WTC11 (cell line): ENCODE measurements at regions not wholly inside any gene's neighbourhood (a gene's known extent, or its start where the extent isn't known, plus 50 kb on each side); places are given as distances from the start of the nearest gene placed in this dataset.
A peak's percentile ranks its signal among the peaks of the same experiment; 100 is the strongest.

ENCODE experiments used
- ATAC-seq: fragments of 200-7000 bp; cut with Tn5 transposase; 2 replicates; pipeline ENCODE4 v1.10.0; 2021; ENCODE audit warnings: mild to moderate bottlenecking, moderate library complexity
- CTCF ChIA-PET: fragments of 300-600 bp; sonication (Branson Sonifier 250); formaldehyde crosslinking; loops from one replicate; lab custom pipeline; 2021; ENCODE audit warnings: antibody characterized with exemption; lab: Charles Lee
- POLR2A ChIA-PET: fragments of 350-600 bp; sonication (Branson Sonifier 250); formaldehyde crosslinking; loops from one replicate; lab custom pipeline; 2021; ENCODE audit warnings: antibody characterized with exemption; lab: Charles Lee
- DNase-seq: peaks from one replicate; pipeline ENCODE4 v3.0.0; 2021; ENCODE audit warnings: low spot score
- H3K27ac Mint-ChIP-seq: 2 replicates; pipeline ENCODE4 v1.8.0; 2021; ENCODE audit warnings: mixed read lengths
- H3K27me3 Mint-ChIP-seq: 2 replicates; pipeline ENCODE4 v1.8.0; 2021; ENCODE audit warnings: low read depth, mild to moderate bottlenecking, moderate library complexity, mixed read lengths
- H3K36me3 Mint-ChIP-seq: 2 replicates; pipeline ENCODE4 v1.8.0; 2021; ENCODE audit warnings: mixed read lengths
- H3K4me1 Mint-ChIP-seq: 2 replicates; pipeline ENCODE4 v1.8.0; 2022; ENCODE audit warnings: mixed read lengths
- H3K4me3 Mint-ChIP-seq: 2 replicates; pipeline ENCODE4 v1.8.0; 2021; ENCODE audit warnings: mild to moderate bottlenecking, moderate library complexity, mixed read lengths
- H3K9me3 Mint-ChIP-seq: 2 replicates; pipeline ENCODE4 v1.8.0; 2021; ENCODE audit warnings: mixed read lengths
- CREB1 ChIP-seq: sonication (generic); formaldehyde crosslinking; IDR thresholded peaks from 2 replicates; pipeline ENCODE4 v1.8.0; 2023; ENCODE audit warnings: mild to moderate bottlenecking, missing genetic modification reagents
- ELF4 ChIP-seq: sonication (generic); formaldehyde crosslinking; IDR thresholded peaks from 2 replicates; pipeline ENCODE4 v1.8.1; 2022; ENCODE audit warnings: low read depth, mild to moderate bottlenecking, moderate library complexity, missing genetic modification reagents
- IRF2 ChIP-seq: sonication (generic); formaldehyde crosslinking; IDR thresholded peaks from 2 replicates; pipeline ENCODE4 v1.8.0; 2022; ENCODE audit warnings: low read depth, missing genetic modification reagents, borderline replicate concordance
- NFATC4 ChIP-seq: fragments of 250-450 bp; sonication (Bioruptor Pico); IDR thresholded peaks from 2 replicates; pipeline ENCODE4 v1.9.0; 2021; ENCODE audit warnings: mild to moderate bottlenecking
- NR3C1 ChIP-seq: sonication (generic); formaldehyde crosslinking; conservative IDR thresholded peaks from 2 replicates; pipeline ENCODE4 v1.8.1; 2023; ENCODE audit warnings: low read depth, mild to moderate bottlenecking, missing genetic modification reagents
- TEAD4 ChIP-seq: sonication (generic); formaldehyde crosslinking; IDR thresholded peaks from 2 replicates; pipeline ENCODE4 v1.8.0; 2022; ENCODE audit warnings: mild to moderate bottlenecking, missing genetic modification reagents
- ZBTB21 ChIP-seq: sonication (generic); formaldehyde crosslinking; IDR thresholded peaks from 2 replicates; pipeline ENCODE4 v1.8.1; 2023; ENCODE audit warnings: mild to moderate bottlenecking, missing genetic modification reagents, borderline replicate concordance
- ZNF263 ChIP-seq: sonication (generic); formaldehyde crosslinking; IDR thresholded peaks from 2 replicates; pipeline ENCODE4 v1.8.1; 2022; ENCODE audit warnings: low read depth, mild to moderate bottlenecking, moderate library complexity, missing genetic modification reagents
- ZNF317 ChIP-seq: sonication (generic); formaldehyde crosslinking; IDR thresholded peaks from 2 replicates; pipeline ENCODE4 v1.8.1; 2023; ENCODE audit warnings: low read depth, mild to moderate bottlenecking, moderate library complexity, missing genetic modification reagents, borderline replicate concordance
- TF ChIP-seq, protein P1 (sequence below): sonication (generic); formaldehyde crosslinking; IDR thresholded peaks from 2 replicates; pipeline ENCODE4 v1.8.0; 2023; ENCODE audit warnings: missing genetic modification reagents
- TF ChIP-seq, protein P2 (sequence below): fragments of 200-600 bp; IDR thresholded peaks from 2 replicates; pipeline ENCODE4 v1.8.0; 2022; ENCODE audit warnings: antibody characterized with exemption
- TF ChIP-seq, protein P3 (sequence below): fragments of 250-450 bp; sonication (Bioruptor Pico); IDR thresholded peaks from 2 replicates; pipeline ENCODE4 v1.9.0; 2021; ENCODE audit warnings: mild to moderate bottlenecking
- TF ChIP-seq, protein P4 (sequence below): sonication (generic); formaldehyde crosslinking; IDR thresholded peaks from 2 replicates; pipeline ENCODE4 v1.8.0; 2022; ENCODE audit warnings: mild to moderate bottlenecking, missing genetic modification reagents
- TF ChIP-seq, protein P5 (sequence below): sonication (generic); formaldehyde crosslinking; conservative IDR thresholded peaks from 2 replicates; pipeline ENCODE4 v1.8.1; 2022; ENCODE audit warnings: mild to moderate bottlenecking, missing genetic modification reagents
- TF ChIP-seq, protein P6 (sequence below): fragments of 250-450 bp; sonication (Bioruptor Pico); conservative IDR thresholded peaks from 2 replicates; pipeline ENCODE4 v1.9.0; 2021; ENCODE audit warnings: mild to moderate bottlenecking

DNA sequence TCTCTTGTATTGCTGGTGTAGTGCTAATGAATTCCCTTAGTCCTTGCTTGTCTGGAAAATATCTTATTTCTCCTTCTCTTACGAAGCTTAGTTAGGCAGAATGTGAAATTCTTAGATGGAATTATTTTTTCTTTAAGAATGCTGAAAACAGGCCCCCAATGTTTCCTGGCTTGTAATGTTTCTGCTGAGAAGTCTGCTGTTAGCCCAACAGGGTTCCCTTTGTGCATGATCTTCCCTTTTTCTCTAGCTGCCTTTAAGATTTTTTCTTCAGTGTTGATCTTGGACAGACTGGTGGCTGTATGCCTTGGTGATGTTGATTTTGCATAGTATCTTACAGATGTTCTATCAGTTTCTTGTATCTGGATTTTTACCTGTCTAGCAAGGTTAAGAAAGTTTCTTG, 191.3 kb upstream of the DMRTA1 start:
- Mint-ChIP-seq H3K36me3 (peaks cover 11% of the 10 kb centered on the region), H3K4me3 (no peak overlapping the region), H3K27ac (no peak overlapping the region), H3K27me3 (no peaks in the 10 kb centered on the region), H3K9me3 (peaks cover 46% of the 10 kb centered on the region), H3K4me1 (no peaks in the 10 kb centered on the region)
- TF ChIP-seq, protein P1, sequence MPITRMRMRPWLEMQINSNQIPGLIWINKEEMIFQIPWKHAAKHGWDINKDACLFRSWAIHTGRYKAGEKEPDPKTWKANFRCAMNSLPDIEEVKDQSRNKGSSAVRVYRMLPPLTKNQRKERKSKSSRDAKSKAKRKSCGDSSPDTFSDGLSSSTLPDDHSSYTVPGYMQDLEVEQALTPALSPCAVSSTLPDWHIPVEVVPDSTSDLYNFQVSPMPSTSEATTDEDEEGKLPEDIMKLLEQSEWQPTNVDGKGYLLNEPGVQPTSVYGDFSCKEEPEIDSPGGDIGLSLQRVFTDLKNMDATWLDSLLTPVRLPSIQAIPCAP (CRISPR knock-in tag) = no peak
- peak; percentile 91 for TF ChIP-seq ZNF317 (CRISPR knock-in tag)
- CTCF ChIA-PET = no interaction called here
- POLR2A ChIA-PET = no interaction called here
- ATAC-seq = no peak
- no peak for DNase-seq

DNA sequence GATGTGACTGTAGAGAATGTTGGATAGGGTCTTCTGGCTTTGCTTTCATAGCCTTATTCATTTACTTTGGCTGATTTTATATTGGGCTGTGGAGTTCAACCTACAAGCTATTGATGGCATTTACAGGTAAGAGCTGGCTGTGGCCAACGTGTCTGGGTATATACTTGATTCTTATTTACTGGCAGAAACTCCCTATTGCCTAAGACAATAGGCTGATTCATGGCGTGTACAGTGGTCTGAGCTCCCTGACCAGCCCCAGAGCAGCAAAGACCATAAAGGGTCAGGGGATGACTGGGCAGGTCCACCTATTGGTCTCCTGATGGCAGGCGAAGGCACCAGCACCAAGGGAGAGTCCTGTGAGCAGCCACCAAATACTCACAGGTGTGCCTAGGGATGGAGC, 190.2 kb upstream of the DMRTA1 start:
- no peaks in the 10 kb centered on the region for H3K4me1 Mint-ChIP-seq
- peaks cover 11% of the 10 kb centered on the region for H3K36me3 Mint-ChIP-seq
- CTCF ChIA-PET = interaction anchor here (0.7 kb wide), 1 partner anchor 12 kb away, joined by 3 read pairs; no protein-coding TSS in a partner anchor
- H3K4me3 Mint-ChIP-seq = no peak overlapping the region
- H3K27me3 Mint-ChIP-seq = no peaks in the 10 kb centered on the region
- POLR2A ChIA-PET = no interaction called here
- H3K27ac Mint-ChIP-seq = no peak overlapping the region
- DNase-seq (no peak), ATAC-seq (no peak)
- H3K9me3 Mint-ChIP-seq = peaks cover 35% of the 10 kb centered on the region
- TF ChIP-seq NR3C1 (CRISPR knock-in tag) = no peak
- no peak for TF ChIP-seq ZNF263 (CRISPR knock-in tag)
- TF ChIP-seq NFATC4 (CRISPR knock-in tag) = no peak
- TF ChIP-seq, protein P2, sequence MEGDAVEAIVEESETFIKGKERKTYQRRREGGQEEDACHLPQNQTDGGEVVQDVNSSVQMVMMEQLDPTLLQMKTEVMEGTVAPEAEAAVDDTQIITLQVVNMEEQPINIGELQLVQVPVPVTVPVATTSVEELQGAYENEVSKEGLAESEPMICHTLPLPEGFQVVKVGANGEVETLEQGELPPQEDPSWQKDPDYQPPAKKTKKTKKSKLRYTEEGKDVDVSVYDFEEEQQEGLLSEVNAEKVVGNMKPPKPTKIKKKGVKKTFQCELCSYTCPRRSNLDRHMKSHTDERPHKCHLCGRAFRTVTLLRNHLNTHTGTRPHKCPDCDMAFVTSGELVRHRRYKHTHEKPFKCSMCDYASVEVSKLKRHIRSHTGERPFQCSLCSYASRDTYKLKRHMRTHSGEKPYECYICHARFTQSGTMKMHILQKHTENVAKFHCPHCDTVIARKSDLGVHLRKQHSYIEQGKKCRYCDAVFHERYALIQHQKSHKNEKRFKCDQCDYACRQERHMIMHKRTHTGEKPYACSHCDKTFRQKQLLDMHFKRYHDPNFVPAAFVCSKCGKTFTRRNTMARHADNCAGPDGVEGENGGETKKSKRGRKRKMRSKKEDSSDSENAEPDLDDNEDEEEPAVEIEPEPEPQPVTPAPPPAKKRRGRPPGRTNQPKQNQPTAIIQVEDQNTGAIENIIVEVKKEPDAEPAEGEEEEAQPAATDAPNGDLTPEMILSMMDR = no peak
- no peak for TF ChIP-seq ELF4 (CRISPR knock-in tag)
- TF ChIP-seq, protein P3, sequence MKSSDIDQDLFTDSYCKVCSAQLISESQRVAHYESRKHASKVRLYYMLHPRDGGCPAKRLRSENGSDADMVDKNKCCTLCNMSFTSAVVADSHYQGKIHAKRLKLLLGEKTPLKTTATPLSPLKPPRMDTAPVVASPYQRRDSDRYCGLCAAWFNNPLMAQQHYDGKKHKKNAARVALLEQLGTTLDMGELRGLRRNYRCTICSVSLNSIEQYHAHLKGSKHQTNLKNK = no peak
- TF ChIP-seq, protein P4, sequence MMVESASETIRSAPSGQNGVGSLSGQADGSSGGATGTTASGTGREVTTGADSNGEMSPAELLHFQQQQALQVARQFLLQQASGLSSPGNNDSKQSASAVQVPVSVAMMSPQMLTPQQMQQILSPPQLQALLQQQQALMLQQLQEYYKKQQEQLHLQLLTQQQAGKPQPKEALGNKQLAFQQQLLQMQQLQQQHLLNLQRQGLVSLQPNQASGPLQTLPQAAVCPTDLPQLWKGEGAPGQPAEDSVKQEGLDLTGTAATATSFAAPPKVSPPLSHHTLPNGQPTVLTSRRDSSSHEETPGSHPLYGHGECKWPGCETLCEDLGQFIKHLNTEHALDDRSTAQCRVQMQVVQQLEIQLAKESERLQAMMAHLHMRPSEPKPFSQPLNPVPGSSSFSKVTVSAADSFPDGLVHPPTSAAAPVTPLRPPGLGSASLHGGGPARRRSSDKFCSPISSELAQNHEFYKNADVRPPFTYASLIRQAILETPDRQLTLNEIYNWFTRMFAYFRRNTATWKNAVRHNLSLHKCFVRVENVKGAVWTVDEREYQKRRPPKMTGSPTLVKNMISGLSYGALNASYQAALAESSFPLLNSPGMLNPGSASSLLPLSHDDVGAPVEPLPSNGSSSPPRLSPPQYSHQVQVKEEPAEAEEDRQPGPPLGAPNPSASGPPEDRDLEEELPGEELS (CRISPR knock-in tag) = no peak
- TF ChIP-seq, protein P5, sequence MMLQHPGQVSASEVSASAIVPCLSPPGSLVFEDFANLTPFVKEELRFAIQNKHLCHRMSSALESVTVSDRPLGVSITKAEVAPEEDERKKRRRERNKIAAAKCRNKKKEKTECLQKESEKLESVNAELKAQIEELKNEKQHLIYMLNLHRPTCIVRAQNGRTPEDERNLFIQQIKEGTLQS (CRISPR knock-in tag) = no peak
- TF ChIP-seq IRF2 (CRISPR knock-in tag) = no peak
- TF ChIP-seq CREB1 (CRISPR knock-in tag) = no peak

DNA sequence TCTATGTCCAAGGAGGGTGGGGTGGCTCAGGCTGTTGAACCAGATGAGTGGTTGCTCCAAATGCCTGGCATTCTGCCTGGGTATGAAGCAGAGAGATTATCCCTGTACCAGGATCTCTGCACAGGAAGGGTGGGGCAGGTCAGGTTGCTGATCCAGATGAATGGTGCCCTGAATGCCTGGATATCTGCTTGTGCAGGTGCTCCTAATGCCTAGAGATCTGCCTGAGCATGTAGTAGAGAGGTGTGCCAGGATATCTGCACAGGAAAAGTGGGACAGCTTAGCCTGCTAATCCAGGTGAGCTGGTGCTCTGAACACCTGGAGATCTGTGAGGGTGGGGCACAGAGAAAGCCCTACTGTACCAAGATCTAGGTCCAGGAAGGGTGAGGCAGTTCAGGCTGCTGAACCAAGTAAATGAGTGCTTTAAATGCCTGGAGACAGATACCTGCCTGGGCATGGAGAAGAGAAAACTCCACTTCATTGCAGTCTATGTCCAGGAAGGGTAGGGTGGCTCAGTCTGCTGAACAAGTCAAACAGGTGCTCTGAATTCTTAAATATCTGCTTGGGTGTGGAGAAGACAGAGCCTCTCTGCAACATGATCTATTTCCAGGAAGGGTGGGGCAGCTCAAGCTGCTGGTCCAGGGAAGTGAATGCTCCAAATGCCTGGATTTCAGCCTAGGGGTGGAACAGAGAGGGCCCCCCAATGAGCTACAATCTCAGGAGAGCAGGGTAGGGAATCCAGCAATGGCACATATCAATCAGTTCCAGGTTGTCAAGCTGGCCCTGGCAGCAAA, 189.4 kb upstream of the DMRTA1 start:
- POLR2A ChIA-PET = no interaction called here
- CTCF ChIA-PET = interaction anchor here (1.3 kb wide), 1 partner anchor 13 kb away, joined by 3 read pairs; no protein-coding TSS in a partner anchor
- DNase-seq (no peak), ATAC-seq (no peak)
- Mint-ChIP-seq H3K27me3 (no peaks in the 10 kb centered on the region), H3K27ac (no peak overlapping the region), H3K4me3 (no peak overlapping the region), H3K4me1 (no peaks in the 10 kb centered on the region), H3K9me3 (peaks cover 27% of the 10 kb centered on the region), H3K36me3 (peaks cover 2% of the 10 kb centered on the region)
- TF ChIP-seq TEAD4 = 0 out of 2 replicates have a peak, but pooled peaks have one; percentile 20
- TF ChIP-seq ZBTB21 (CRISPR knock-in tag) = no peak
- TF ChIP-seq, protein P6, sequence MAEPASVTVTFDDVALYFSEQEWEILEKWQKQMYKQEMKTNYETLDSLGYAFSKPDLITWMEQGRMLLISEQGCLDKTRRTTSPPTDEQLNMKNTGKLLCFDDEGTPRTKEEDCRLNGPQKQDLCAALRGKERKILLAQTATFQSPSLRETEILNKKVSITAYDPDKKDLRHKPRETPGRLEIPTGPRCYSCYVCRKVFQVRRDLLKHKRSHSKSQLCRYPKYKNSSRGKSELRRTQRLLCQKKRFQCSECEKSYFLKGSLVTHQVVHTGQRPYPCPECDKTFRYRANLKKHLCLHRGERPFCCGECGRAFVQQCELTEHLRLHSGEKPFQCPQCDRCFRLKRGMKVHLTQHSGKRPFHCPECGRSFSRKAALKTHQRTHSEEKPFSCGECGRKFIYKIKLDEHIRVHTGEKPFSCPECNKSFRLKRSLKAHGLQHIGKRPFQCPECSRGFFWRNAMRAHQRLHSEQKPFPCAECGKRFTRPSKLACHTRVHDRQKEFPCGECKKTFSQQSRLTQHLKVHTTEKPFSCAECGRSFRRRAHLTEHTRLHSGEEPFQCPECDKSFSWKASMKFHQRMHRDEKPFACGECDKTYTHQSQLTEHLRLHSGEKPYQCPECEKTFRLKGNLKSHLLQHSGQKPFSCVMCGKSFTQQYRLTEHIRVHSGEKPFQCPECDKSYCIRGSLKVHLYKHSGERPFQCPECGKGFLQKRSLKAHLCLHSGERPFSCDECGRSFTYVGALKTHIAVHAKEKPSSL (CRISPR knock-in tag) = no peak
